ENCODE measurements at regions not wholly inside any gene's neighbourhood (a gene's known extent, or its start where the extent isn't known, plus 50 kb on each side); places are given as distances from the start of the nearest gene placed in this dataset.

DNA sequence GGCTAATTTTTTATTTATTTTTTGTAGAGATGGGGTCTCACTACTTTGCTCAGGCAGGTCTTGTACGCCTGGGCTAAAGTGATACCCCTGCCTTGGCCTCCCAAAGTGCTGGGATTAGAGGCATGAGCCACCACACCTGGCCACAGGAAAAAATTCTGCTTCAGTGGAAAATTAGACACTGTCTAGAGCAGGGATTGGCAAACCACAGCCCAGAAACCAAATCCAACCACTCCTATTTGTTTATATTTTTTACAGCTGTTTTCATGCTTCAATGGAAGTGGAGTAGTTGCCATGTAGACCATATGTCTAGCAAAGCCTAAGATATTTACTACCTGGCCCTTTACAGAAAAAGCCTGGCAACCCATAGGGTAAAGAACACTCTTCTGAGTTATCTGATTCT lies 123.7 kb upstream of the MRI1 start:
- Histone ChIP-seq H3K9me3 (ENCODE audit: insufficient read depth, low read length, severe bottlenecking) (no peaks in the 10 kb centered on the region), H3K79me2 (ENCODE audit: insufficient read depth, low read length) (no peaks in the 10 kb centered on the region), H3K4me2 (ENCODE audit: insufficient read depth, low read length) (no peak overlapping the region), H3K4me1 (ENCODE audit: insufficient read depth, low read length) (no peaks in the 10 kb centered on the region), H3K27me3 (ENCODE audit: insufficient read depth, low read length, poor library complexity) (no peaks in the 10 kb centered on the region), H4K20me1 (ENCODE audit: insufficient read depth, low read length) (no peaks in the 10 kb centered on the region), H3K36me3 (ENCODE audit: insufficient read depth, low read length) (no peaks in the 10 kb centered on the region), H3K9ac (ENCODE audit: low read depth, low read length) (no peak overlapping the region), H3K27ac (ENCODE audit: low read length) (no peak overlapping the region), H3K4me3 (ENCODE audit: low read depth in 1 of 2, low read length in 2 of 2) (no peak overlapping the region), H2AFZ (ENCODE audit: low read depth, low read length) (no peak overlapping the region)
- ATAC-seq (ENCODE audit: insufficient read depth, low read depth) (no peak), DNase-seq (no peak)
- TF ChIP-seq, protein P1, sequence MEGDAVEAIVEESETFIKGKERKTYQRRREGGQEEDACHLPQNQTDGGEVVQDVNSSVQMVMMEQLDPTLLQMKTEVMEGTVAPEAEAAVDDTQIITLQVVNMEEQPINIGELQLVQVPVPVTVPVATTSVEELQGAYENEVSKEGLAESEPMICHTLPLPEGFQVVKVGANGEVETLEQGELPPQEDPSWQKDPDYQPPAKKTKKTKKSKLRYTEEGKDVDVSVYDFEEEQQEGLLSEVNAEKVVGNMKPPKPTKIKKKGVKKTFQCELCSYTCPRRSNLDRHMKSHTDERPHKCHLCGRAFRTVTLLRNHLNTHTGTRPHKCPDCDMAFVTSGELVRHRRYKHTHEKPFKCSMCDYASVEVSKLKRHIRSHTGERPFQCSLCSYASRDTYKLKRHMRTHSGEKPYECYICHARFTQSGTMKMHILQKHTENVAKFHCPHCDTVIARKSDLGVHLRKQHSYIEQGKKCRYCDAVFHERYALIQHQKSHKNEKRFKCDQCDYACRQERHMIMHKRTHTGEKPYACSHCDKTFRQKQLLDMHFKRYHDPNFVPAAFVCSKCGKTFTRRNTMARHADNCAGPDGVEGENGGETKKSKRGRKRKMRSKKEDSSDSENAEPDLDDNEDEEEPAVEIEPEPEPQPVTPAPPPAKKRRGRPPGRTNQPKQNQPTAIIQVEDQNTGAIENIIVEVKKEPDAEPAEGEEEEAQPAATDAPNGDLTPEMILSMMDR (IDR thresholded peaks at IDR 0.05; ENCODE audit: borderline replicate concordance, extremely low read depth, low read length, poor library complexity, severe bottlenecking) = no peak
- TF ChIP-seq EZH2 (IDR thresholded peaks at IDR 0.05; ENCODE audit: borderline replicate concordance, low read depth, low read length, severe bottlenecking) = no peak

DNA sequence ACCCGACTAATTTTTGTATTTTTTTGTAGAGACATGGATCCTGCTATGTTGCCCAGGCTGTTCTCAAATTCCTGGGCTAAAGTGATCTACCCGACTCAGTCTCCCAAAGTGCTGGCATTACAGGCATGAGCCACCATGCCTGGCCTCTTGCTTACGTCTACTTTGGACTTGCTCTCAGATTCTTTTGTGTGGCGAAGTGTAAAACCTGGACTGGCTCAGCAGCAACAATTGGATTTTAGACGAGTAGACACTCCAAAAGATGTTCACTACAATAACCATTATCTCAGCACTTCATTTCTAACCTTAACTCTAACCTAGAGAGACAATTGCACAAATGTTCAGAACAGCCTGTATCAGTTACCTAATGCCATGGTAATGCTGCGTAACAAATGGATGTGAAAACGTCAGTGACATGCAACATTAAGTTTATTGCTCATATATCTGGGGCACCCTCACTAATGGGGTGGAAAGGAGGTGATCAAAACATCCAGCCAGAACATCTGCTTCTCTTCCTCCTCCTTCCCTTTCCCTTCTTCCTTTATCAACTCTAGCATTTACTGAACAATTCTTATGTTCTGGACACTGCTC lies 124.9 kb upstream of the MRI1 start:
- no peak for ATAC-seq (ENCODE audit: insufficient read depth, low read depth)
- Histone ChIP-seq H3K9me3 (ENCODE audit: insufficient read depth, low read length, severe bottlenecking) (no peaks in the 10 kb centered on the region), H3K4me1 (ENCODE audit: insufficient read depth, low read length) (no peaks in the 10 kb centered on the region), H3K9ac (ENCODE audit: low read depth, low read length) (no peak overlapping the region), H3K4me3 (ENCODE audit: low read depth in 1 of 2, low read length in 2 of 2) (no peak overlapping the region), H2AFZ (ENCODE audit: low read depth, low read length) (no peak overlapping the region), H3K79me2 (ENCODE audit: insufficient read depth, low read length) (no peaks in the 10 kb centered on the region), H4K20me1 (ENCODE audit: insufficient read depth, low read length) (no peaks in the 10 kb centered on the region), H3K27me3 (ENCODE audit: insufficient read depth, low read length, poor library complexity) (no peaks in the 10 kb centered on the region), H3K27ac (ENCODE audit: low read length) (no peak overlapping the region), H3K36me3 (ENCODE audit: insufficient read depth, low read length) (no peaks in the 10 kb centered on the region), H3K4me2 (ENCODE audit: insufficient read depth, low read length) (no peak overlapping the region)
- no peak for TF ChIP-seq EZH2 (IDR thresholded peaks at IDR 0.05; ENCODE audit: borderline replicate concordance, low read depth, low read length, severe bottlenecking)
- TF ChIP-seq, protein P1 (IDR thresholded peaks at IDR 0.05; ENCODE audit: borderline replicate concordance, extremely low read depth, low read length, poor library complexity, severe bottlenecking) = no peak
- no peak for DNase-seq

DNA sequence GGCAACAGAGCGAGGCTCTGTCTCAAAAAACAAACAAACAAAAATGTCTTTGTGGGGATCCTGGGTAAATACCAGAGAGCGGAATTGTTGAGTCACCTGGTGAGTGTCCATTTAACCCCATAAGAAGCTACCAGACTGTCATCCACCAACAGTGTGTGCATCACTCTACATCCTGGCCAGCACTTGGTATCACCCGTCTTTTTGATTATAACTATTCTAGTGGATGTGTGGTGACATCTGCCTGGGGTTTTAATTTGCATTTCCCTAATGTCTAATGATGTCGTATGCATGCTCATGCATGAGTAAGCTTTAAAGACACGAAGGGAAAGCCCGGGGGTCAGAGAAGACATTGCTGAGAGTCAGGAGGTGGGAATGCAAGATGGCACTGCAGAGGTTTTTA lies 126.7 kb upstream of the MRI1 start:
- Histone ChIP-seq H3K4me1 (ENCODE audit: insufficient read depth, low read length) (no peaks in the 10 kb centered on the region), H3K27me3 (ENCODE audit: insufficient read depth, low read length, poor library complexity) (no peaks in the 10 kb centered on the region), H3K9ac (ENCODE audit: low read depth, low read length) (no peak overlapping the region), H3K27ac (ENCODE audit: low read length) (no peak overlapping the region), H3K4me3 (ENCODE audit: low read depth in 1 of 2, low read length in 2 of 2) (no peak overlapping the region), H3K4me2 (ENCODE audit: insufficient read depth, low read length) (no peak overlapping the region), H3K36me3 (ENCODE audit: insufficient read depth, low read length) (no peaks in the 10 kb centered on the region), H3K9me3 (ENCODE audit: insufficient read depth, low read length, severe bottlenecking) (no peaks in the 10 kb centered on the region), H2AFZ (ENCODE audit: low read depth, low read length) (no peak overlapping the region), H3K79me2 (ENCODE audit: insufficient read depth, low read length) (no peaks in the 10 kb centered on the region), H4K20me1 (ENCODE audit: insufficient read depth, low read length) (no peaks in the 10 kb centered on the region)
- ATAC-seq (ENCODE audit: insufficient read depth, low read depth) = no peak
- no peak for DNase-seq
- TF ChIP-seq, protein P1 (IDR thresholded peaks at IDR 0.05; ENCODE audit: borderline replicate concordance, extremely low read depth, low read length, poor library complexity, severe bottlenecking) = no peak
- no peak for TF ChIP-seq EZH2 (IDR thresholded peaks at IDR 0.05; ENCODE audit: borderline replicate concordance, low read depth, low read length, severe bottlenecking)

DNA sequence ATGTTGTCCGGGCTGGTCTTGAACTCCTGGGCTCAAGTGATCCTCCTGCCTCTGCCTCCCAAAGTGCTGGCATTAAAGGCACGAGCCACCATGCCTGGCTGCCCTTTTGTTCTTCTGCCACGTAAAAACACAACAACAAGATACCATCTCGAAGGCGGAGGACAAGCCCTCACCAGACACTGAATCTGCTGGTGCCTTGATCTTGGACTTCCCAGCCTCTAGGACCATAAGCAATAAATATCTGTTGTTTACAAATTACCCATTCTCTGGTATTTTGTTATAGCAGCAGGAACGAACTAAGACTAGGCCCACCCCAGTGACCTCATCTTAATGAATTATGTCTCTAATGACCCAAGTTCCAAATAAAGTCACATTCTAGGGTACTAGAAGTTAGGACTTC lies 128.4 kb upstream of the CACNA1A start:
- Histone ChIP-seq H3K4me1 (ENCODE audit: insufficient read depth, low read length) (no peaks in the 10 kb centered on the region), H3K79me2 (ENCODE audit: insufficient read depth, low read length) (no peaks in the 10 kb centered on the region), H3K27ac (ENCODE audit: low read length) (no peak overlapping the region), H3K9me3 (ENCODE audit: insufficient read depth, low read length, severe bottlenecking) (no peaks in the 10 kb centered on the region), H3K4me2 (ENCODE audit: insufficient read depth, low read length) (no peak overlapping the region), H2AFZ (ENCODE audit: low read depth, low read length) (no peak overlapping the region), H3K4me3 (ENCODE audit: low read depth in 1 of 2, low read length in 2 of 2) (no peak overlapping the region), H4K20me1 (ENCODE audit: insufficient read depth, low read length) (no peaks in the 10 kb centered on the region), H3K27me3 (ENCODE audit: insufficient read depth, low read length, poor library complexity) (no peaks in the 10 kb centered on the region), H3K36me3 (ENCODE audit: insufficient read depth, low read length) (no peaks in the 10 kb centered on the region), H3K9ac (ENCODE audit: low read depth, low read length) (no peak overlapping the region)
- TF ChIP-seq, protein P1 (IDR thresholded peaks at IDR 0.05; ENCODE audit: borderline replicate concordance, extremely low read depth, low read length, poor library complexity, severe bottlenecking) = no peak
- no peak for TF ChIP-seq EZH2 (IDR thresholded peaks at IDR 0.05; ENCODE audit: borderline replicate concordance, low read depth, low read length, severe bottlenecking)
- DNase-seq (no peak), ATAC-seq (ENCODE audit: insufficient read depth, low read depth) (no peak)
